SU-DHL-6 (cell line): ENCODE measurements at regions not wholly inside any gene's neighbourhood (a gene's known extent, or its start where the extent isn't known, plus 50 kb on each side); places are given as distances from the start of the nearest gene placed in this dataset.

Source experiments
- EZH2phosphoT487 ChIP-seq: fragments of 200-600 bp; sonication (generic), shearing (Covaris generic); conservative IDR thresholded peaks from 2 replicates; pipeline ENCODE4 v1.6.1; 2018; ENCODE audit warnings: mild to moderate bottlenecking, antibody characterized with exemption, low read length, moderate library complexity, mixed read lengths
- TF ChIP-seq, protein P1 (sequence below): fragments of 200-600 bp; sonication (generic); IDR thresholded peaks from one replicate; pipeline ENCODE4 v1.5.1; 2017; ENCODE audit warnings: antibody characterized with exemption, mild to moderate bottlenecking, low read length, moderate library complexity; ENCODE audit not compliant: insufficient read depth, poor library complexity, severe bottlenecking

- TF ChIP-seq, protein P1, sequence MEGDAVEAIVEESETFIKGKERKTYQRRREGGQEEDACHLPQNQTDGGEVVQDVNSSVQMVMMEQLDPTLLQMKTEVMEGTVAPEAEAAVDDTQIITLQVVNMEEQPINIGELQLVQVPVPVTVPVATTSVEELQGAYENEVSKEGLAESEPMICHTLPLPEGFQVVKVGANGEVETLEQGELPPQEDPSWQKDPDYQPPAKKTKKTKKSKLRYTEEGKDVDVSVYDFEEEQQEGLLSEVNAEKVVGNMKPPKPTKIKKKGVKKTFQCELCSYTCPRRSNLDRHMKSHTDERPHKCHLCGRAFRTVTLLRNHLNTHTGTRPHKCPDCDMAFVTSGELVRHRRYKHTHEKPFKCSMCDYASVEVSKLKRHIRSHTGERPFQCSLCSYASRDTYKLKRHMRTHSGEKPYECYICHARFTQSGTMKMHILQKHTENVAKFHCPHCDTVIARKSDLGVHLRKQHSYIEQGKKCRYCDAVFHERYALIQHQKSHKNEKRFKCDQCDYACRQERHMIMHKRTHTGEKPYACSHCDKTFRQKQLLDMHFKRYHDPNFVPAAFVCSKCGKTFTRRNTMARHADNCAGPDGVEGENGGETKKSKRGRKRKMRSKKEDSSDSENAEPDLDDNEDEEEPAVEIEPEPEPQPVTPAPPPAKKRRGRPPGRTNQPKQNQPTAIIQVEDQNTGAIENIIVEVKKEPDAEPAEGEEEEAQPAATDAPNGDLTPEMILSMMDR = no peak
- no peak for TF ChIP-seq EZH2phosphoT487
Measured at GRCh38 chr2:125254010-125254409, 1228.9 kb downstream of the CNTNAP5 start.
